ENCODE measurements at regions not wholly inside any gene's neighbourhood (a gene's known extent, or its start where the extent isn't known, plus 50 kb on each side); places are given as distances from the start of the nearest gene placed in this dataset.
A peak's percentile ranks its signal among the peaks of the same experiment; 100 is the strongest.

DNA sequence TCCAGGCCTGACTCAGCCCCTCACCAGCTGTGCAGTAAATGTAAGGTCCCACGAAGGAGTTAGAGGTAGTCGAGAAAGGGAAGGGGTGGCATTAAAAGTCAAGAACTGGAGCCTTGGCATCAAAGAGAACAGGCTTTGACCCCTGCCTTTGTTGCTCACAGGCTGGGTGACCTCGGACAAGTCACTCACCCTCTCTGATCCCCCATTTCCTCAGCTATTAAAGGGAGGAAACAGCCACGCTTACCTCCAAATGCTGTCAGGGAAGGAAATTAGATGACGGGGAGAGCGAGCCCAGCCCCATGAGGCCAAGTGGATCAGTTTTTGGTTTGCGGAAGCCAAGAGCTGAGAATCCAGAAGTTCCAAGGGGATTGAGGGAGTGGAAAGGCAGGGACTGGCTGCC lies 104.9 kb upstream of the MYL2 start:
- Histone ChIP-seq H2AFZ (ENCODE audit: insufficient read depth, low read length, poor library complexity) (no peak overlapping the region), H3K4ac (ENCODE audit: low read depth, low read length) (no peak overlapping the region), H2BK12ac (ENCODE audit: low read length) (no peak overlapping the region), H2BK120ac (ENCODE audit: insufficient read depth, low read length, poor library complexity) (no peak overlapping the region), H3K79me2 (ENCODE audit: control insufficient read depth, insufficient read depth, low read length, poor library complexity) (no peaks in the 10 kb centered on the region), H3K18ac (ENCODE audit: low read length) (no peak overlapping the region), H3K4me1 (ENCODE audit: control insufficient read depth in 1 of 2, insufficient read depth in 2 of 2, low read length in 2 of 2) (no peaks in the 10 kb centered on the region), H3K23ac (ENCODE audit: low read length) (no peak overlapping the region), H4K8ac (ENCODE audit: low read depth, low read length) (no peak overlapping the region), H3K9ac (ENCODE audit: low read length) (no peak overlapping the region), H3K36me3 (ENCODE audit: control insufficient read depth in 1 of 2, insufficient read depth in 2 of 2, low read length in 2 of 2) (no peaks in the 10 kb centered on the region), H3K27ac (ENCODE audit: low read depth, low read length) (no peak overlapping the region), H4K12ac (ENCODE audit: low read depth, low read length) (no peak overlapping the region), H3K79me1 (ENCODE audit: low read length) (no peaks in the 10 kb centered on the region), H2AK5ac (ENCODE audit: low read length) (no peak overlapping the region), H3K27me3 (ENCODE audit: insufficient read depth, low read length) (no peaks in the 10 kb centered on the region), H3K14ac (ENCODE audit: low read length) (no peak overlapping the region), H2BK5ac (ENCODE audit: low read depth, low read length, poor library complexity) (no peak overlapping the region), H3K4me3 (ENCODE audit: low read depth, low read length) (no peak overlapping the region), H3K9me3 (ENCODE audit: insufficient read depth, low read depth, low read length) (no peaks in the 10 kb centered on the region), H4K91ac (ENCODE audit: low read depth, low read length) (no peak overlapping the region), H3K4me2 (ENCODE audit: low read length) (no peak overlapping the region)
- WGBS (ENCODE audit: extremely low coverage, insufficient coverage, insufficient read length) = no CpG with 5 or more reads among the region's 7 CpGs
- no peak for DNase-seq

DNA sequence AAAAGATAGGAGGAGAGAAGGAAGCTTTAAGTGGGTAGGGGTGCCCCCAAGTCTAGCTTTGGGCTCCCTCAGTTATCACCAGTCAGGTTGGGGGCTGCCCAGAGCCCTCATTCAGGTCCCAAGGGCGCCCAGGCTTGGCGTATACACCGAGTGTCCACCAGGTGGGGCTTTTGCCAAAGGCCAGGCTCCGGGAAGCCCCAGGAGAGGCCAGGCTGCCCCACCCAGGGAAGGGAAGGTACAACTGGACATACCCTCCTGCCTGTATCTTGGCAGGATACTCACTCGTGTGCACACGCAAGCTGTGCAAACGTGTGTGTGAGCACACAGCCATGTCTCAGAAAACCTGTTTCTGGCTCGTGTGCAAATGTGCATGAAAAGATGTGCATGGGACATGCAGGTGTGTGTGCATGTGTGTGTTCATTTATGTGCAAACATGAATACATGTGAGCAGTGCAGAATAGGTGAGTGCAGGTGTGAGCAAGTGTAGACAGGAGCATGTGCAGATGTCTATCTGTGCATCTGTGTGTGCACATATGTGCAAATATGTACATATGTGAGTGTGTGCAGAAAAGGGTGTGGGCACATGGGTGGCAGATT lies 103.9 kb upstream of the MYL2 start:
- WGBS (ENCODE audit: extremely low coverage, insufficient coverage, insufficient read length) = no CpG with 5 or more reads among the region's 8 CpGs
- H3K27me3 ChIP-seq (ENCODE audit: insufficient read depth, low read length) = no peaks in the 10 kb centered on the region
- H2BK120ac ChIP-seq (ENCODE audit: insufficient read depth, low read length, poor library complexity) = no peak overlapping the region
- no peak overlapping the region for H4K12ac ChIP-seq (ENCODE audit: low read depth, low read length)
- no peaks in the 10 kb centered on the region for H3K9me3 ChIP-seq (ENCODE audit: insufficient read depth, low read depth, low read length)
- H3K79me2 ChIP-seq (ENCODE audit: control insufficient read depth, insufficient read depth, low read length, poor library complexity) = no peaks in the 10 kb centered on the region
- no peak overlapping the region for H4K91ac ChIP-seq (ENCODE audit: low read depth, low read length)
- DNase-seq = peak; percentile 35 to 73
- no peak overlapping the region for H3K4me2 ChIP-seq (ENCODE audit: low read length)
- H2BK12ac ChIP-seq (ENCODE audit: low read length) = no peak overlapping the region
- H3K79me1 ChIP-seq (ENCODE audit: low read length) = no peaks in the 10 kb centered on the region
- no peak overlapping the region for H3K9ac ChIP-seq (ENCODE audit: low read length)
- H3K36me3 ChIP-seq (ENCODE audit: control insufficient read depth in 1 of 2, insufficient read depth in 2 of 2, low read length in 2 of 2) = no peaks in the 10 kb centered on the region
- no peak overlapping the region for H2AFZ ChIP-seq (ENCODE audit: insufficient read depth, low read length, poor library complexity)
- H3K4me1 ChIP-seq (ENCODE audit: control insufficient read depth in 1 of 2, insufficient read depth in 2 of 2, low read length in 2 of 2) = no peaks in the 10 kb centered on the region
- H2BK5ac ChIP-seq (ENCODE audit: low read depth, low read length, poor library complexity) = no peak overlapping the region
- H3K14ac ChIP-seq (ENCODE audit: low read length) = no peak overlapping the region
- H3K18ac ChIP-seq (ENCODE audit: low read length) = no peak overlapping the region
- H3K4ac ChIP-seq (ENCODE audit: low read depth, low read length) = no peak overlapping the region
- H3K23ac ChIP-seq (ENCODE audit: low read length) = no peak overlapping the region
- no peak overlapping the region for H2AK5ac ChIP-seq (ENCODE audit: low read length)
- no peak overlapping the region for H3K27ac ChIP-seq (ENCODE audit: low read depth, low read length)
- no peak overlapping the region for H3K4me3 ChIP-seq (ENCODE audit: low read depth, low read length)
- H4K8ac ChIP-seq (ENCODE audit: low read depth, low read length) = no peak overlapping the region

DNA sequence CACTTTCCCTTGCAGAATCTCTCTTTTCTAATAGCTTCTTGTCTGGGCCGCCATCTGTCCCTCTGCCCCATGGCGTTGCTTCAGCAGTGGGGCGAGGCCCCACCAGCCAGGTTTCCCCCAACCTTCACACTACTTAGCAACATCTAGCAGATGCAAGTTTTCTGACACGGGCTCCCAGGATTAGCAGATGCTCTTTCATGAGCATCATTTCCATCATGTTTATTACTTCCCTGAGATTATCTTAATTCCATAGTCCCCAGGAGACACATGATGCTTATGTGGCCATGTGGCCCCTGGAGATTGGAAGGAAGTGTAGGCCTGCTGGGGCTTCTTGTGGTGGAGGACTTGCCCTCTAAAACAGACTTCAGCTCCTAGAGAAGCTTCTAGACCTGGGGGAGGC lies 102.0 kb upstream of the MYL2 start:
- no peak overlapping the region for H3K27ac ChIP-seq (ENCODE audit: low read depth, low read length)
- no peak for DNase-seq
- H3K4me1 ChIP-seq (ENCODE audit: control insufficient read depth in 1 of 2, insufficient read depth in 2 of 2, low read length in 2 of 2) = no peaks in the 10 kb centered on the region
- no peak overlapping the region for H2BK120ac ChIP-seq (ENCODE audit: insufficient read depth, low read length, poor library complexity)
- no peak overlapping the region for H3K23ac ChIP-seq (ENCODE audit: low read length)
- no peak overlapping the region for H2AK5ac ChIP-seq (ENCODE audit: low read length)
- H3K27me3 ChIP-seq (ENCODE audit: insufficient read depth, low read length) = no peaks in the 10 kb centered on the region
- H3K9me3 ChIP-seq (ENCODE audit: insufficient read depth, low read depth, low read length) = no peaks in the 10 kb centered on the region
- H3K4ac ChIP-seq (ENCODE audit: low read depth, low read length) = no peak overlapping the region
- no peak overlapping the region for H4K91ac ChIP-seq (ENCODE audit: low read depth, low read length)
- H3K14ac ChIP-seq (ENCODE audit: low read length) = no peak overlapping the region
- H3K36me3 ChIP-seq (ENCODE audit: control insufficient read depth in 1 of 2, insufficient read depth in 2 of 2, low read length in 2 of 2) = no peaks in the 10 kb centered on the region
- no peak overlapping the region for H4K12ac ChIP-seq (ENCODE audit: low read depth, low read length)
- no peak overlapping the region for H3K18ac ChIP-seq (ENCODE audit: low read length)
- no peak overlapping the region for H3K4me3 ChIP-seq (ENCODE audit: low read depth, low read length)
- H2BK12ac ChIP-seq (ENCODE audit: low read length) = no peak overlapping the region
- H3K9ac ChIP-seq (ENCODE audit: low read length) = no peak overlapping the region
- no CpG with 5 or more reads among the region's 4 CpGs for WGBS (ENCODE audit: extremely low coverage, insufficient coverage, insufficient read length)
- H3K79me2 ChIP-seq (ENCODE audit: control insufficient read depth, insufficient read depth, low read length, poor library complexity) = no peaks in the 10 kb centered on the region
- no peak overlapping the region for H2AFZ ChIP-seq (ENCODE audit: insufficient read depth, low read length, poor library complexity)
- H3K79me1 ChIP-seq (ENCODE audit: low read length) = no peaks in the 10 kb centered on the region
- no peak overlapping the region for H3K4me2 ChIP-seq (ENCODE audit: low read length)
- H2BK5ac ChIP-seq (ENCODE audit: low read depth, low read length, poor library complexity) = no peak overlapping the region
- H4K8ac ChIP-seq (ENCODE audit: low read depth, low read length) = no peak overlapping the region

DNA sequence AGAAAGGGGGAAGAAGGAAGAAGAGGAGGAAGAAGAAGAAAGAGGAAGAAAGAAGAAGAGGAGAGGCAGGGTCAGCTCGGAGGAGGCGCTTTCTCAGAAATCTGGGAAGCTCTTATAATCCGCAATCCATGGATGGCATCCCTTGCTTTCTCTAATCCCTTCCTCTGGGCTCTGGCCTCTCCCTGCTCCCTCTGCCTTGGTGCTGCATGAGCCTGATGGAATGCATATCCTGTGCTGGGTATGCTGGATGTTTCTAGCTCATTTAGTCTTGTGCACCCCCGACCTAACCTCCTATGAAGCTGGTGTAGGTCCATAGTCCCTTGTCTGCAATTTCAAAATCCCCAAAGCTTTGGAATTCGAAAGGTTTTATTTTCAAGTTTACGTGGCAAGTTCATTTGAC lies 94.2 kb upstream of the MYL2 start:
- no peak for DNase-seq
- no peak overlapping the region for H2BK5ac ChIP-seq (ENCODE audit: low read depth, low read length, poor library complexity)
- no peak overlapping the region for H3K9ac ChIP-seq (ENCODE audit: low read length)
- H3K18ac ChIP-seq (ENCODE audit: low read length) = no peak overlapping the region
- H2AK5ac ChIP-seq (ENCODE audit: low read length) = no peak overlapping the region
- H3K9me3 ChIP-seq (ENCODE audit: insufficient read depth, low read depth, low read length) = peaks cover 3% of the 10 kb centered on the region
- no peak overlapping the region for H3K4ac ChIP-seq (ENCODE audit: low read depth, low read length)
- no peak overlapping the region for H2BK12ac ChIP-seq (ENCODE audit: low read length)
- no peak overlapping the region for H2AFZ ChIP-seq (ENCODE audit: insufficient read depth, low read length, poor library complexity)
- H3K14ac ChIP-seq (ENCODE audit: low read length) = no peak overlapping the region
- H2BK120ac ChIP-seq (ENCODE audit: insufficient read depth, low read length, poor library complexity) = no peak overlapping the region
- no peaks in the 10 kb centered on the region for H3K4me1 ChIP-seq (ENCODE audit: control insufficient read depth in 1 of 2, insufficient read depth in 2 of 2, low read length in 2 of 2)
- H3K4me2 ChIP-seq (ENCODE audit: low read length) = no peak overlapping the region
- H3K27me3 ChIP-seq (ENCODE audit: insufficient read depth, low read length) = no peaks in the 10 kb centered on the region
- H3K79me2 ChIP-seq (ENCODE audit: control insufficient read depth, insufficient read depth, low read length, poor library complexity) = no peaks in the 10 kb centered on the region
- H4K91ac ChIP-seq (ENCODE audit: low read depth, low read length) = no peak overlapping the region
- H4K8ac ChIP-seq (ENCODE audit: low read depth, low read length) = no peak overlapping the region
- H3K23ac ChIP-seq (ENCODE audit: low read length) = no peak overlapping the region
- H3K4me3 ChIP-seq (ENCODE audit: low read depth, low read length) = no peak overlapping the region
- H4K12ac ChIP-seq (ENCODE audit: low read depth, low read length) = no peak overlapping the region
- WGBS (ENCODE audit: extremely low coverage, insufficient coverage, insufficient read length) = no CpG with 5 or more reads among the region's 6 CpGs
- no peaks in the 10 kb centered on the region for H3K79me1 ChIP-seq (ENCODE audit: low read length)
- H3K27ac ChIP-seq (ENCODE audit: low read depth, low read length) = no peak overlapping the region
- no peaks in the 10 kb centered on the region for H3K36me3 ChIP-seq (ENCODE audit: control insufficient read depth in 1 of 2, insufficient read depth in 2 of 2, low read length in 2 of 2)
